ENCODE measurements at regions not wholly inside any gene's neighbourhood (a gene's known extent, or its start where the extent isn't known, plus 50 kb on each side); places are given as distances from the start of the nearest gene placed in this dataset.

- no peak for TF ChIP-seq EZH2phosphoT487 (IDR thresholded peaks at IDR 0.05; ENCODE audit: borderline replicate concordance, low read length)
- TF ChIP-seq CTCF (IDR thresholded peaks at IDR 0.05; ENCODE audit: low read depth, low read length, poor library complexity, severe bottlenecking) = no peak
- Histone ChIP-seq H3K4me3 (ENCODE audit: low read length) (no peak overlapping the region), H3F3A (ENCODE audit: control insufficient read depth, insufficient read depth) (no peaks in the 10 kb centered on the region)
These were observed 64.5 kb upstream of the ZNF423 start for GRCh38 chr16:49920397-49920796.

GRCh38 chr16:49921106-49921505 lies 65.2 kb upstream of the ZNF423 start:
- H3K79me2 ChIP-seq (ENCODE audit: control insufficient read depth, low read length) = no peaks in the 10 kb centered on the region
- TF ChIP-seq EZH2phosphoT487 (IDR thresholded peaks at IDR 0.05; ENCODE audit: borderline replicate concordance, low read length) (no peak), CTCF (IDR thresholded peaks at IDR 0.05; ENCODE audit: low read depth, low read length, poor library complexity, severe bottlenecking) (no peak)

More at GRCh38 chr16:49920397-49920796, 64.5 kb upstream of the ZNF423 start:
- no peaks in the 10 kb centered on the region for H3K9me2 ChIP-seq (replicated peaks; ENCODE audit: control insufficient read depth, low read length)
- H3K36me3 ChIP-seq (ENCODE audit: control insufficient read depth, low read length) = no peaks in the 10 kb centered on the region
- no peaks in the 10 kb centered on the region for H3K27me3 ChIP-seq (ENCODE audit: control insufficient read depth, low read length)
- H3K4me2 ChIP-seq (ENCODE audit: low read length) = no peak overlapping the region
- no peak overlapping the region for H3K27ac ChIP-seq (ENCODE audit: low read depth, low read length)
- H3K79me2 ChIP-seq (ENCODE audit: control insufficient read depth, low read length) = no peaks in the 10 kb centered on the region
- no peaks in the 10 kb centered on the region for H3K4me1 ChIP-seq (ENCODE audit: control insufficient read depth, low read length)
- no peaks in the 10 kb centered on the region for H3K9me3 ChIP-seq (ENCODE audit: control insufficient read depth, insufficient read depth, low read length)
- H4K20me1 ChIP-seq (ENCODE audit: control insufficient read depth, insufficient read depth, low read depth, low read length) = no peaks in the 10 kb centered on the region

GRCh38 chr16:49921791-49922456 lies 66.0 kb upstream of the ZNF423 start:
- no peaks in the 10 kb centered on the region for H3K9me2 ChIP-seq (replicated peaks; ENCODE audit: control insufficient read depth, low read length)
- H3K4me1 ChIP-seq (ENCODE audit: control insufficient read depth, low read length) = no peaks in the 10 kb centered on the region
- no peaks in the 10 kb centered on the region for H3K36me3 ChIP-seq (ENCODE audit: control insufficient read depth, low read length)
- TF ChIP-seq CTCF (IDR thresholded peaks at IDR 0.05; ENCODE audit: low read depth, low read length, poor library complexity, severe bottlenecking) = peak; percentile 65
- no peak for TF ChIP-seq EZH2phosphoT487 (IDR thresholded peaks at IDR 0.05; ENCODE audit: borderline replicate concordance, low read length)
- no peaks in the 10 kb centered on the region for H4K20me1 ChIP-seq (ENCODE audit: control insufficient read depth, insufficient read depth, low read depth, low read length)
- no peaks in the 10 kb centered on the region for H3K9me3 ChIP-seq (ENCODE audit: control insufficient read depth, insufficient read depth, low read length)
- H3K27ac ChIP-seq (ENCODE audit: low read depth, low read length) = no peak overlapping the region
- H3F3A ChIP-seq (ENCODE audit: control insufficient read depth, insufficient read depth) = no peaks in the 10 kb centered on the region
- no peak overlapping the region for H3K4me2 ChIP-seq (ENCODE audit: low read length)
- no peaks in the 10 kb centered on the region for H3K79me2 ChIP-seq (ENCODE audit: control insufficient read depth, low read length)
- no peak overlapping the region for H3K4me3 ChIP-seq (ENCODE audit: low read length)
- H3K27me3 ChIP-seq (ENCODE audit: control insufficient read depth, low read length) = no peaks in the 10 kb centered on the region

More at GRCh38 chr16:49921106-49921505, 65.2 kb upstream of the ZNF423 start:
- no peaks in the 10 kb centered on the region for H3K27me3 ChIP-seq (ENCODE audit: control insufficient read depth, low read length)
- H3K4me1 ChIP-seq (ENCODE audit: control insufficient read depth, low read length) = no peaks in the 10 kb centered on the region
- no peaks in the 10 kb centered on the region for H3K36me3 ChIP-seq (ENCODE audit: control insufficient read depth, low read length)
- no peaks in the 10 kb centered on the region for H3K9me3 ChIP-seq (ENCODE audit: control insufficient read depth, insufficient read depth, low read length)
- H3K9me2 ChIP-seq (replicated peaks; ENCODE audit: control insufficient read depth, low read length) = no peaks in the 10 kb centered on the region
- H3F3A ChIP-seq (ENCODE audit: control insufficient read depth, insufficient read depth) = no peaks in the 10 kb centered on the region
- H3K4me2 ChIP-seq (ENCODE audit: low read length) = no peak overlapping the region
- no peak overlapping the region for H3K27ac ChIP-seq (ENCODE audit: low read depth, low read length)
- H4K20me1 ChIP-seq (ENCODE audit: control insufficient read depth, insufficient read depth, low read depth, low read length) = no peaks in the 10 kb centered on the region
- no peak overlapping the region for H3K4me3 ChIP-seq (ENCODE audit: low read length)
